SK-N-SH treated with all-trans-retinoic acid at 6 μM for 48 hours (cell line): ENCODE measurements at regions not wholly inside any gene's neighbourhood (a gene's known extent, or its start where the extent isn't known, plus 50 kb on each side); places are given as distances from the start of the nearest gene placed in this dataset.

Experiments used
- ARNTL ChIP-seq: fragments of 450-650 bp; formaldehyde crosslinking; IDR thresholded peaks from 2 replicates; pipeline ENCODE4 v1.5.0; 2020; ENCODE audit warnings: low read depth, mild to moderate bottlenecking, moderate library complexity, borderline replicate concordance
- PPARA ChIP-seq: fragments of 250-450 bp; sonication (Bioruptor Pico); IDR thresholded peaks from 2 replicates; pipeline ENCODE4 v1.5.0; 2020; ENCODE audit warnings: mild to moderate bottlenecking, borderline replicate concordance
- TSHZ2 ChIP-seq: fragments of 250-450 bp; sonication (Bioruptor Pico); IDR thresholded peaks from 2 replicates; pipeline ENCODE4 v1.5.0; 2020; ENCODE audit warnings: mild to moderate bottlenecking, moderate library complexity
- ZC3H10 ChIP-seq: fragments of 250-450 bp; sonication (Bioruptor Pico); IDR thresholded peaks from 2 replicates; pipeline ENCODE4 v1.5.1; 2021; ENCODE audit warnings: mild to moderate bottlenecking, moderate library complexity

- TF ChIP-seq PPARA (CRISPR knock-in tag), result no peak
- TF ChIP-seq TSHZ2 (CRISPR knock-in tag), result no peak
- no peak for TF ChIP-seq ZC3H10 (CRISPR knock-in tag)
- no peak for TF ChIP-seq ARNTL
Measured at GRCh38 chr9:99637641-99638040, 184.0 kb upstream of the NR4A3 start.
